ENCODE measurements at regions not wholly inside any gene's neighbourhood (a gene's known extent, or its start where the extent isn't known, plus 50 kb on each side); places are given as distances from the start of the nearest gene placed in this dataset.
A peak's percentile ranks its signal among the peaks of the same experiment; 100 is the strongest.

DNA sequence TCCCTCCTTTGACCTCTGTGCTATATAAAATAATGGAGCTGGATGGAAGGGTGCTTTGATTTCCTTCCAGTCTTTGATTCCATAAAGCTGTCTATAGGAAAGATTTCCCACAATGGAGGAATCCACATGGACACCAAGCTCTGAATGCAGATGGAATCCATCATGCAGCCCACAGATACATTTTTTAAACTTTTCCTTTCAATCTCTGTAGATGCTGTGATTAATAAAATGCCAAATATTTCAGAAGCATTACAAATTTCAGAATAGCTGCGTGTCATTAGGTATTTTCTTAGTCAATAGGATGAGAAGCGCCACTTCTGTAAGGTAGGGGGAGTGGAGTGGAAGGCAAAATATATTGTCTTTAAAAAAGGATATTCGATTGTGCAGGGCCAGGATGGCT is 489.0 kb downstream of the NTRK3 start:
- Histone ChIP-seq H3K27me3 (ENCODE audit: insufficient read depth, low read length, poor library complexity) (no peaks in the 10 kb centered on the region), H3K18ac (ENCODE audit: low read length) (no peak overlapping the region), H3K27ac (ENCODE audit: low read depth, low read length) (no peak overlapping the region), H3K79me2 (ENCODE audit: control insufficient read depth, insufficient read depth, low read length) (no peaks in the 10 kb centered on the region), H2BK5ac (ENCODE audit: low read length) (no peak overlapping the region), H3K56ac (ENCODE audit: low read length) (no peak overlapping the region), H3K36me3 (ENCODE audit: control insufficient read depth, insufficient read depth, low read length) (no peaks in the 10 kb centered on the region), H3K79me1 (ENCODE audit: low read length) (no peaks in the 10 kb centered on the region), H4K8ac (ENCODE audit: low read depth, low read length) (no peak overlapping the region), H2BK15ac (replicated peaks; ENCODE audit: low read depth) (no peak overlapping the region), H3K4ac (ENCODE audit: low read depth, low read length) (no peak overlapping the region), H2AK5ac (ENCODE audit: low read length) (no peak overlapping the region), H3K4me3 (ENCODE audit: low read length) (no peak overlapping the region), H3K9ac (ENCODE audit: low read length) (no peak overlapping the region), H3K23ac (ENCODE audit: low read length) (no peak overlapping the region), H3K4me1 (ENCODE audit: control insufficient read depth, low read depth, low read length) (peaks cover 4% of the 10 kb centered on the region), H4K5ac (ENCODE audit: low read length) (no peak overlapping the region), H2BK120ac (ENCODE audit: low read depth, low read length) (no peak overlapping the region), H3K4me2 (ENCODE audit: low read length) (no peak overlapping the region)
- DNase-seq = no peak
- WGBS (ENCODE audit: extremely low coverage, insufficient coverage, low lambda C conversion rate) = no CpG with 5 or more reads among the region's 3 CpGs

DNA sequence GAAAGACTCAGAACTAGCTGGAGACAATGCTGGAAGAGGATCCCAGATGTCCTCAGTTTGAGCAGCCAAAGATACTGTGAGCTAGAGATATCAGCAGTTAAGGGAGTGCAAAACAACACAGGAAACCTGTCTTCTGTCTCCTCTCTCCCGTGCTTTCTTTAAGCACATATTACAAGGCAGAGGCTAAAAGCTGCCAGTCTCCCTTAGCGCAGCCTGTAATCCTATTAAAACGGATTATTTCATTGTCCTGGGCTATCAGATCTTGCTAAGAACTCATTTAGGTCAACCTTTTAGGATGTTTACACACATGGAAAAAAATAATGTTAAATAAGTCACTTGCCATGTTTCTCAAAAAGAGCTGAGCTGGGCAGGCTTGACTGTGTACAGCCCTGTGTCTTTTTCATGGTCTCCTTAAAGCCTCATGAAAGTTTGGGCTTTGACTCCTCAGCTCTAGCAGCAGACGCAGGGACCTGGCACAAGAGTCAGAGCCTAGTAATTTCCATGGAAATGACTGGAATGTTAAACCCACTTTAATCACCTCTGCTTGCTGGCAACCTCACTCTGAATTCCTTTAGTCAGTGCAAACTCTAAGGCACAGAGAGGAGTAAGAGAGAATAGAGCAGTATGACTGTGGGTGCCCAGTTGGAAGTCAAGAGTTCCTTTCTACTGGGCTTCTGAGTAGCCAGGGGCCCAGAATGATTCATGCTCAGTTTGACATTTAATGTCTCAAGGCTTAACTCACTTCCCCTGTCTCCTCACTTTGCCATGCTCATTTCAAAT is 491.9 kb downstream of the NTRK3 start:
- Histone ChIP-seq H3K4me1 (ENCODE audit: control insufficient read depth, low read depth, low read length) (peaks cover 4% of the 10 kb centered on the region), H3K27me3 (ENCODE audit: insufficient read depth, low read length, poor library complexity) (no peaks in the 10 kb centered on the region), H3K4me3 (ENCODE audit: low read length) (no peak overlapping the region), H2BK120ac (ENCODE audit: low read depth, low read length) (no peak overlapping the region), H4K8ac (ENCODE audit: low read depth, low read length) (no peak overlapping the region), H3K23ac (ENCODE audit: low read length) (peak overlapping the region; percentile 1), H3K18ac (ENCODE audit: low read length) (no peak overlapping the region), H2AK5ac (ENCODE audit: low read length) (no peak overlapping the region), H3K27ac (ENCODE audit: low read depth, low read length) (no peak overlapping the region), H3K79me1 (ENCODE audit: low read length) (no peaks in the 10 kb centered on the region), H4K5ac (ENCODE audit: low read length) (no peak overlapping the region), H3K56ac (ENCODE audit: low read length) (no peak overlapping the region), H3K9ac (ENCODE audit: low read length) (no peak overlapping the region), H3K36me3 (ENCODE audit: control insufficient read depth, insufficient read depth, low read length) (no peaks in the 10 kb centered on the region), H3K4ac (ENCODE audit: low read depth, low read length) (no peak overlapping the region), H3K79me2 (ENCODE audit: control insufficient read depth, insufficient read depth, low read length) (no peaks in the 10 kb centered on the region), H3K4me2 (ENCODE audit: low read length) (no peak overlapping the region), H2BK15ac (replicated peaks; ENCODE audit: low read depth) (no peak overlapping the region), H2BK5ac (ENCODE audit: low read length) (no peak overlapping the region)
- DNase-seq = peak; percentile 84
- WGBS (ENCODE audit: extremely low coverage, insufficient coverage, low lambda C conversion rate) = no CpG with 5 or more reads among the region's 4 CpGs

DNA sequence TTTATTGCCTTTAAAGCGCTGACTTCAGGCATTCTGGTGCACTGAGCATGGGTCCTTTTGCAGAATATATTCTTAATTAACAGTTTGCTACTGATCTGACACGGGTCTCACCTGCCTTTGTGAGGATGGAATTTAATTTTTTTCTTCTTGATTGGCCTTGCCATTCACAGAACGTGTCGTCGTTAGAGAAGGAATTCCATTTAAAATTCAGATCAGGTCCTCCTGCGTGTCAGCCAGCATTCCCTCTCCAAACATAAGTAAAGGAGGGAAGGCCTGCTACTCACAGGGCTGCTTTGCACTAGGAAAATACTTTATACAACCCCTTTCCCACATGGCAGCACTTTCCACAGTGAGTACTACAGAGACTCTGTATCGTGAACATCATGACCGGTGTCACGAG is 492.7 kb downstream of the NTRK3 start:
- Histone ChIP-seq H3K4ac (ENCODE audit: low read depth, low read length) (no peak overlapping the region), H2BK120ac (ENCODE audit: low read depth, low read length) (no peak overlapping the region), H3K23ac (ENCODE audit: low read length) (no peak overlapping the region), H3K4me3 (ENCODE audit: low read length) (no peak overlapping the region), H3K79me1 (ENCODE audit: low read length) (no peaks in the 10 kb centered on the region), H4K5ac (ENCODE audit: low read length) (no peak overlapping the region), H3K79me2 (ENCODE audit: control insufficient read depth, insufficient read depth, low read length) (no peaks in the 10 kb centered on the region), H3K9ac (ENCODE audit: low read length) (no peak overlapping the region), H3K27me3 (ENCODE audit: insufficient read depth, low read length, poor library complexity) (no peaks in the 10 kb centered on the region), H3K4me1 (ENCODE audit: control insufficient read depth, low read depth, low read length) (peaks cover 4% of the 10 kb centered on the region), H3K27ac (ENCODE audit: low read depth, low read length) (peak overlapping the region; percentile 19), H2BK5ac (ENCODE audit: low read length) (no peak overlapping the region), H4K8ac (ENCODE audit: low read depth, low read length) (no peak overlapping the region), H3K56ac (ENCODE audit: low read length) (no peak overlapping the region), H2AK5ac (ENCODE audit: low read length) (no peak overlapping the region), H3K18ac (ENCODE audit: low read length) (peak overlapping the region; percentile 13), H3K4me2 (ENCODE audit: low read length) (no peak overlapping the region), H2BK15ac (replicated peaks; ENCODE audit: low read depth) (no peak overlapping the region), H3K36me3 (ENCODE audit: control insufficient read depth, insufficient read depth, low read length) (no peaks in the 10 kb centered on the region)
- WGBS (ENCODE audit: extremely low coverage, insufficient coverage, low lambda C conversion rate) = no CpG with 5 or more reads among the region's 9 CpGs
- no peak for DNase-seq

DNA sequence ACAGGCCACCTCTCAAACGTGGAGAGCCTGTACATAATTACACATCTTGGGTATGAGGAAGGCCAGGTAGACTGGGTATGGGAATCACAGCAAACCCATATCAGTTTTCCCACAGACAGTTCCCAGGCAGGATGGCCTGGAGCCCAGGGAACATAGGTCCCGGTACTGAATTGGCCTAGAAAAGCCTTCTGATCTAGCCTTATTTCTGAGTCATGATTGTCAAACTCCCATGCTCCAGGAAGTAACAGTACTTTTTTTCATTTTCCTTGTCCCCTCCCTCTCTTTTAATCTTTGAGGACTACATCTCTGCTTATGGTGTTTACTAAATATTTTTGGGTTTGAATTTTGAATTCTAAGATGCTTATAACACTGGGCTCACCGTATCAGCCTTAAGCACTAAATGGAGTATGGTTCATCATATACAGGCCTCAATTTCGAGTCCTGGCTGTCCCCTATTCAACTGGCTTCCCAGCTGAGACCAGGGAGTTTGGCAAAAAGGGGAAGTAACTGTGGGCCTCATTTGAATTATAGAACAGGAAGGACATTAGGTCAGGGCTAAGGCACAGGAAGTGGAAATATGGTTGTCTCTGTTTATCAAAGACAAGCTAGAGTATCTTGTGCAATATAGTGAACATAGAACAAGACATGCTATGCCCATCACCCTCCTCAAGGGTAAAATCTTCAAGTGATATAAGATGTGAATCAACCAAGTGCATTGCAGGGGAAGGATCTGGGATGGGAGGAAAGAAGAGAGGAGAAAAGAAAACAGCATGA is 494.6 kb downstream of the NTRK3 start:
- no peak overlapping the region for H3K4me2 ChIP-seq (ENCODE audit: low read length)
- peaks cover 4% of the 10 kb centered on the region for H3K4me1 ChIP-seq (ENCODE audit: control insufficient read depth, low read depth, low read length)
- DNase-seq = no peak
- H2BK5ac ChIP-seq (ENCODE audit: low read length) = no peak overlapping the region
- H3K36me3 ChIP-seq (ENCODE audit: control insufficient read depth, insufficient read depth, low read length) = no peaks in the 10 kb centered on the region
- no peak overlapping the region for H3K4ac ChIP-seq (ENCODE audit: low read depth, low read length)
- H3K27me3 ChIP-seq (ENCODE audit: insufficient read depth, low read length, poor library complexity) = no peaks in the 10 kb centered on the region
- no peak overlapping the region for H2BK15ac ChIP-seq (replicated peaks; ENCODE audit: low read depth)
- H3K23ac ChIP-seq (ENCODE audit: low read length) = no peak overlapping the region
- no peak overlapping the region for H2AK5ac ChIP-seq (ENCODE audit: low read length)
- H3K56ac ChIP-seq (ENCODE audit: low read length) = no peak overlapping the region
- H4K8ac ChIP-seq (ENCODE audit: low read depth, low read length) = no peak overlapping the region
- no peak overlapping the region for H3K27ac ChIP-seq (ENCODE audit: low read depth, low read length)
- no peak overlapping the region for H2BK120ac ChIP-seq (ENCODE audit: low read depth, low read length)
- no peaks in the 10 kb centered on the region for H3K79me1 ChIP-seq (ENCODE audit: low read length)
- no peak overlapping the region for H3K9ac ChIP-seq (ENCODE audit: low read length)
- H3K4me3 ChIP-seq (ENCODE audit: low read length) = no peak overlapping the region
- no peaks in the 10 kb centered on the region for H3K79me2 ChIP-seq (ENCODE audit: control insufficient read depth, insufficient read depth, low read length)
- WGBS (ENCODE audit: extremely low coverage, insufficient coverage, low lambda C conversion rate) = no CpG with 5 or more reads among the region's 4 CpGs
- no peak overlapping the region for H4K5ac ChIP-seq (ENCODE audit: low read length)
- H3K18ac ChIP-seq (ENCODE audit: low read length) = no peak overlapping the region

GRCh38 chr15:87760547-87761314 is 495.8 kb downstream of the NTRK3 start:
- H4K8ac ChIP-seq (ENCODE audit: low read depth, low read length) = no peak overlapping the region
- H3K23ac ChIP-seq (ENCODE audit: low read length) = no peak overlapping the region
- H3K27me3 ChIP-seq (ENCODE audit: insufficient read depth, low read length, poor library complexity) = no peaks in the 10 kb centered on the region

More at GRCh38 chr15:87760547-87761314, 495.8 kb downstream of the NTRK3 start:
- Histone ChIP-seq H3K36me3 (ENCODE audit: control insufficient read depth, insufficient read depth, low read length) (no peaks in the 10 kb centered on the region), H2BK5ac (ENCODE audit: low read length) (no peak overlapping the region), H2BK15ac (replicated peaks; ENCODE audit: low read depth) (no peak overlapping the region), H3K27ac (ENCODE audit: low read depth, low read length) (no peak overlapping the region), H4K5ac (ENCODE audit: low read length) (no peak overlapping the region), H3K56ac (ENCODE audit: low read length) (no peak overlapping the region), H3K18ac (ENCODE audit: low read length) (no peak overlapping the region), H3K4me1 (ENCODE audit: control insufficient read depth, low read depth, low read length) (peaks cover 4% of the 10 kb centered on the region), H3K79me2 (ENCODE audit: control insufficient read depth, insufficient read depth, low read length) (no peaks in the 10 kb centered on the region), H3K4me2 (ENCODE audit: low read length) (no peak overlapping the region), H2BK120ac (ENCODE audit: low read depth, low read length) (no peak overlapping the region), H3K4me3 (ENCODE audit: low read length) (no peak overlapping the region), H3K9ac (ENCODE audit: low read length) (no peak overlapping the region), H3K4ac (ENCODE audit: low read depth, low read length) (no peak overlapping the region), H2AK5ac (ENCODE audit: low read length) (no peak overlapping the region), H3K79me1 (ENCODE audit: low read length) (no peaks in the 10 kb centered on the region)
- no CpG with 5 or more reads among the region's 3 CpGs for WGBS (ENCODE audit: extremely low coverage, insufficient coverage, low lambda C conversion rate)
- no peak for DNase-seq

Data from mesendoderm (in vitro differentiated cells).